Parathyroid adenoma (tissue), 2 donors: ENCODE measurements at regions not wholly inside any gene's neighbourhood (a gene's known extent, or its start where the extent isn't known, plus 50 kb on each side); places are given as distances from the start of the nearest gene placed in this dataset.

ENCODE experiments used
- H2AFZ ChIP-seq: fragments of 300-600 bp; sonication (generic); one replicate; pipeline ENCODE4 v1.7.0; 2017; ENCODE audit warnings: antibody characterized with exemption, mild to moderate bottlenecking
- H3K27ac ChIP-seq: fragments of 300-600 bp; sonication (generic); one replicate; pipeline ENCODE4 v1.7.0; 2017
- H3K27me3 ChIP-seq: fragments of 300-600 bp; sonication (generic); one replicate; pipeline ENCODE4 v1.7.0; 2017; ENCODE audit warnings: low read length; ENCODE audit not compliant: control insufficient read depth, insufficient read depth
- H3K36me3 ChIP-seq: fragments of 300-600 bp; sonication (generic); one replicate; pipeline ENCODE4 v1.7.0; 2017; ENCODE audit warnings: low read length; ENCODE audit not compliant: control insufficient read depth, insufficient read depth
- H3K4me1 ChIP-seq: fragments of 300-600 bp; sonication (generic); one replicate; pipeline ENCODE4 v1.7.0; 2017; ENCODE audit warnings: control low read depth
- H3K4me2 ChIP-seq: fragments of 300-600 bp; sonication (generic); one replicate; pipeline ENCODE4 v1.7.0; 2017; ENCODE audit warnings: low read length
- H3K4me3 ChIP-seq: fragments of 300-600 bp; sonication (generic); one replicate; pipeline ENCODE4 v1.7.0; 2017; ENCODE audit warnings: low read depth, low read length
- H3K79me2 ChIP-seq: fragments of 300-600 bp; sonication (generic); one replicate; pipeline ENCODE4 v1.7.0; 2017; ENCODE audit warnings: control low read depth
- H3K9ac ChIP-seq: fragments of 300-600 bp; sonication (generic); one replicate; pipeline ENCODE4 v1.7.0; 2017; ENCODE audit warnings: mild to moderate bottlenecking
- H3K9me3 ChIP-seq: fragments of 300-600 bp; sonication (generic); one replicate; pipeline ENCODE4 v1.7.0; 2017; ENCODE audit warnings: low read length; ENCODE audit not compliant: control insufficient read depth
- CTCF ChIP-seq: fragments of 300-600 bp; sonication (generic); IDR thresholded peaks from one replicate; pipeline ENCODE4 v1.7.0; 2017; ENCODE audit warnings: antibody characterized with exemption, mild to moderate bottlenecking
- donor health status: primary hyperparathyroidism.

DNA sequence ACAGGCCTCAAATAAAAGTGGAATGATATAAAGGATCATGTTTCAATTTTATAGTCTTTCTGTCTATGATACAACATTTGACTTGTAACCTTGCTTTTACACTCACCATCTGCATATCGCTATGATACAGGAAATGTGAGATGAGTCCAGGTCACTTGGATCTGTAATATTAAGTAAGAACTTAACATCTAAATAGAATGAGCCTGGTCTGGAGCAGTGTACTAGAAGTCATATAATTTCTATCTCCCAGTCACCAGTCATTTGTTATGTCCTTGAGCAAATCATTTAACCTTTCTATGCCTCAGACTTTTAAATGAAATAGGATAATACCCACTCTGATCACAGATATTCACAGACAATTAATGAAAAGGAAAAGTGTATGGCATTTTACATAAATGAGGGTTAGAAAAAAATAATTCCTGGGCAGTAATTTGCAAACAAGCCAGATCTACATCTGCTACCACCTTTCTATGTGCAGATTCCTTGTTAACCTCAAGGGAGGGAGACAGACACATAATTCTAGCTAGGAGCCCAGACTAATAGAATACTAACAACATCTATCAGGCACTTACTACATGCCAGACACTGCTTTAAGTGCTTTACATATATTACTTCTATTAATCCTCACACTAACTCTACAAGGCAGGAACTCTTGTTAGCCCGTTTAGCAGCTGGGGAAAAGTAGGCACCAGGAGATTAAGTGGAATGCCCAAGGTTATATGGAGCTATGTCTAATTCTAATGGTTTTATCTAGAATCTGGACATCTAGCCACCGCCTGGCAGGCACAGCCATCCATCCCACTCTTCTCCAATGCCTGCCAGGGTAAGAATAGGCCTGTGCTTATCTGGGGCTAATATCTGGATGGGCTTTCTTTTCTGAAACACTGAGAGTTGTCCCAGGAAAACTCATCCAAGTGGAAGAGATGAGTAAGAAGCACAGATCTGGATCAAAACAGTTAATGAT is 313.6 kb upstream of the CDH20 start:
- Histone ChIP-seq H3K79me2 (no peaks in the 10 kb centered on the region), H3K9me3 (no peaks in the 10 kb centered on the region), H3K9ac (no peak overlapping the region), H3K27me3 (no peaks in the 10 kb centered on the region), H3K4me1 (no peaks in the 10 kb centered on the region), H2AFZ (no peak overlapping the region), H3K4me2 (no peak overlapping the region), H3K36me3 (no peaks in the 10 kb centered on the region), H3K27ac (no peak overlapping the region), H3K4me3 (no peak overlapping the region)
- no peak for TF ChIP-seq CTCF

- H2AFZ ChIP-seq: no peak overlapping the region
- H3K9ac ChIP-seq: no peak overlapping the region
- H3K4me2 ChIP-seq: no peak overlapping the region
- no peaks in the 10 kb centered on the region for H3K4me1 ChIP-seq
- H3K9me3 ChIP-seq: no peaks in the 10 kb centered on the region
- no peak overlapping the region for H3K4me3 ChIP-seq
- no peaks in the 10 kb centered on the region for H3K27me3 ChIP-seq
- no peak for TF ChIP-seq CTCF
- no peaks in the 10 kb centered on the region for H3K79me2 ChIP-seq
- H3K27ac ChIP-seq: no peak overlapping the region
- H3K36me3 ChIP-seq: no peaks in the 10 kb centered on the region
Observed at GRCh38 chr18:61025596-61025995, 307.6 kb upstream of the CDH20 start.

- Histone ChIP-seq H3K27me3 (no peaks in the 10 kb centered on the region), H3K4me2 (no peak overlapping the region), H3K4me1 (no peaks in the 10 kb centered on the region), H2AFZ (no peak overlapping the region), H3K27ac (no peak overlapping the region), H3K36me3 (no peaks in the 10 kb centered on the region), H3K9ac (no peak overlapping the region), H3K4me3 (no peak overlapping the region), H3K79me2 (no peaks in the 10 kb centered on the region), H3K9me3 (no peaks in the 10 kb centered on the region)
- TF ChIP-seq CTCF: no peak
Observed at GRCh38 chr18:61031626-61032025, 301.6 kb upstream of the CDH20 start.

- Histone ChIP-seq H3K27me3 (no peaks in the 10 kb centered on the region), H3K27ac (no peak overlapping the region), H3K4me2 (no peak overlapping the region), H3K79me2 (no peaks in the 10 kb centered on the region), H3K4me1 (no peaks in the 10 kb centered on the region), H2AFZ (no peak overlapping the region), H3K4me3 (no peak overlapping the region), H3K36me3 (no peaks in the 10 kb centered on the region), H3K9ac (no peak overlapping the region), H3K9me3 (no peaks in the 10 kb centered on the region)
- TF ChIP-seq CTCF: no peak
Observed at GRCh38 chr18:61034580-61034979, 298.6 kb upstream of the CDH20 start.

DNA sequence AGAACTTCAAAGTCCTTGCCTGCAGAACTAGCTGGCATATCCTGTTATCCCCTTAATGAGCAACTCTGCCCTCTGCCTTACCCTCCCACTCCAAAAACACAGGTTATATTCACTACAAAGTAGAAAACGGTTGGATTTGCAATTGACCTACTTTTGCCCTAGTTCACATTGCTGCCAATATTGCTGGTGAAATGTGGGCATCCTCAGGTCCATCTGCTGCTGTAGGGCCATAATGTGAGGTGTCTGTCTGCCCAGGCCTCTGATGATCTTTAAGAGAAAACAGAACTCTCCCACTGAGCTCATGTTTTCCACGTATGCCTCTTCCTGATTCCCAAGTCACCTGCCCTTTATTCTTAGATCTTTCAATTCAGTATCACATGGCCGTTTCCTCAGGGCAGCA is 294.0 kb upstream of the CDH20 start:
- no peak overlapping the region for H2AFZ ChIP-seq
- no peak overlapping the region for H3K27ac ChIP-seq
- H3K4me1 ChIP-seq: no peaks in the 10 kb centered on the region
- no peaks in the 10 kb centered on the region for H3K27me3 ChIP-seq
- no peak overlapping the region for H3K4me3 ChIP-seq
- no peaks in the 10 kb centered on the region for H3K79me2 ChIP-seq
- H3K9me3 ChIP-seq: no peaks in the 10 kb centered on the region
- TF ChIP-seq CTCF: no peak
- no peak overlapping the region for H3K4me2 ChIP-seq
- H3K9ac ChIP-seq: no peak overlapping the region
- no peaks in the 10 kb centered on the region for H3K36me3 ChIP-seq
